CD4-positive, alpha-beta T cell treated with Interleukin-6 for 4 hours (primary cell): ENCODE measurements at regions not wholly inside any gene's neighbourhood (a gene's known extent, or its start where the extent isn't known, plus 50 kb on each side); places are given as distances from the start of the nearest gene placed in this dataset.

ENCODE experiments used
- DNase-seq: peaks from one replicate; pipeline ENCODE4 v3.0.0-alpha.2; 2020; ENCODE audit warnings: mixed read lengths

DNA sequence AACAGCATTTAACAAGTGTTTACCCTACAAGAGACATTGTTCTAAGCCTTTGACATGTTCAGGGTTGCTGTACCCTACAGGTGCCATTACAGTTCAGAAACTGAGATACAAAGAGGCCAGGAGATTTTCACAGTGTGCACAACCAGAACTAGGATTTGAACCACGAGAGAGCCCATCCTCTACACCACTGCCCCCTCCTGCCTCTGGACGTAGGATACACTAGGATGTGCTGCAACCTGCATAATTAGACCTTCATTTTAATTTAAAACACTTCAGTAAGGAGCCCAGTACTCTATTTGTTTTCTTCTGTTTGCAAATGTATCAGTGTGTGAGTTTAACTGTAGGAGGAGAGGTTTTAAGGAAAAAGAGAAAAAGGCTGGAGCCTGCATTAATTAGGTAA is 123.1 kb upstream of the RARB start:
- no peak for DNase-seq

DNA sequence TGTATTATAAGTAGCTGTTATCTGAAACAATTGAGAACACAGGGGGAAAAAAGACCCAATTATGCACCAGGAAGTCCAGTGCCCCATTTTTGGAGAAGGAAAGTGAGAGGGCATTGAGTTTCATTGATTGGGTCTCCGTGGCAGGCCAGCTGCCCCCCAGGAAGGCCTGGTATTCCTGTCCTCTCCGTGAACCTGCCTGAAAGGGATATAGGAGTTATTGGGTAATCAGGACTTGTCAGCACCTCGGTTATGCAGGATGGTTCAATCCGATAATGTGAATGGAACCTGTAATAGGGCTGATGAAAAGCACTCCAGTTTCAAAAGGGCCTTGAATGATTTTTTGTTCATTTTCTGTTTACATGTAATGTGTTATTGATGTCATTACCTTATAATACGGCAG is 122.0 kb upstream of the RARB start:
- DNase-seq: no peak

DNA sequence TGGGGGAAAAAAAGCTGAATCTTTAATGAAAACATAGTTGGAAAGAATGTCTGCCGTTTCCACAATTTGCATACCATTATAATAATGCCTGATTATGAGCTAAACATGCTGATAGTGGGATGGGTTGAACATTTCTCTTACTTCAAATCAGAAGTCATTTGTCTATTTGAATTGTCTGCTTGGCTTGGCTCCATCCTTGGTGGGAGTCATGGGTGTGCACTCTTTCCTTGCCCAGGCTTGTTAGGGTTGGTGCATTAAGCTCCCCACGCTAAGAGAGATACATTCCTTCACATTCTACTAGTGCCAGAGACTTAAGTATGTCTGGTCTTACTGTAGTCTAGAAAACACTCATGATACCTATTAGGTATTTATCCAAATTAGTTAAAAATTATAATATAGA is 121.4 kb upstream of the RARB start:
- DNase-seq: no peak

DNA sequence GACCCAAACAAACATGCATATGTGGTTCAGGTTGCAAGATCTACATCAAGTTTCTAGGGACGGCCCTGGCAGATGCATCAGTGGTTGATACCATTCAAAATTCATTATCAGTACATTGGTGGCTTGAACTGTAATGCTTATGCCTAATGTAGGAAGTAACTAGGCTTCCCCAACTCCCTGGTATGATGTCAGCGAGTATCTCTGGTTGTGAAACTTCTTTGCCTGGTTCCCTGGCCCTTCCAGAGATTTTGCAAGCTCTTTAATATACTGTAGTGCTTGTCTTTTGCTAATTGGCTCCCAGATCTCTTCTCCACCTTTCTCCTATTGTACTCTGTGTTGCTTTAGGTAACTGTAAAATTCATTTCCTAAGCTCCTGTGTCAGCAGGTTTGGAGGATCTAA is 114.8 kb upstream of the RARB start:
- DNase-seq: no peak

DNA sequence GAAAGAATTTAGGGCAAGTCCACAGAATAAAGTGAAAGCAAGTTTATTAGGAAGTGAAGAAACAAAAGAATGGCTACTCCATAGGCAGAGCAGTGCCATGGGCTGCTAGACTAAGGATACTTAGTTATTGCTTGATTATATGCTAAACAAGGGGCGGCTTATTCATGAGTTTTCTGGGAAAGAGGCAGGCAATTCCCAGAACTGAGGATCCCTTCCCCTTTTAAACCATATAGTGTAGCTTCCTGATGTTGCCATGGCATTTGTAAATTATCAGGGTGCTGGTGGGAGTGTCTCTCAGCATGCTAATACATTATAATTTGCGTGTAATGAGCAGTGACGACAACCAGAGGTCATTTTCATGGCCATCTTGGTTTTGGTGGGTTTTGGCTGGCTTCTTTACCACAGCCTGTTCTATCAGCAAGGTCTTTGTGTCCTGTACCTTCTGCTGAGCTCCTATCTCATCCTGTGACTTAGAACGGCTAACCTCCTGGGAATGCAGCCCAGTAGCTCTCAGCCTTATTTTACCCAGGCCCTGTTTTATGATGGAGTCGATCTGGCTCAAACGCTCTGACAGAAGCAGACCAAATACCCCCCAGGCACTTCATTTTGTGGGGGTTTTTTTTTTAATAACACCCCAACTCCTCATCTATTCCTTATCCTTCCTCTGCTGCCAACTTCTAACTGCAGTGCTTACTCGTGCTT is 103.0 kb upstream of the RARB start:
- DNase-seq: no peak

DNA sequence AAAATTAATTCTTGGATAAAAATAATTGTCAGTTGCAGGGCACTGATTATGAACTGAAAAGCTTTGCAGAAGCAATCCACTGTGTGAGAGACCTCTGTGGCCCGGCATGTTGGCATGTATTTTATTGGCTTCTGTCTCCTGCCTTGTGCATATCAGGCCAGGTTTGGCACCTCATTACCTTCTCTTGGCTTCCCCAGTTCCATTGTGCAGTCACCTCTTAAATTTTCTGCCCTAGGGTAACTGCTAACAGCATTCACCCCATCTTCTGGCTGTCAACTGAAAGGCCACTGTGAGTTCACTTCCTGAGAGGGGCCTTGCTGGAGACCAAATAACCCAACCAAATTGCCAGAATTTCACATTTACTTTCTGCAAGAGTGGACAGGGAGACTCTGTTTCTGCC is 92.7 kb upstream of the RARB start:
- no peak for DNase-seq

DNA sequence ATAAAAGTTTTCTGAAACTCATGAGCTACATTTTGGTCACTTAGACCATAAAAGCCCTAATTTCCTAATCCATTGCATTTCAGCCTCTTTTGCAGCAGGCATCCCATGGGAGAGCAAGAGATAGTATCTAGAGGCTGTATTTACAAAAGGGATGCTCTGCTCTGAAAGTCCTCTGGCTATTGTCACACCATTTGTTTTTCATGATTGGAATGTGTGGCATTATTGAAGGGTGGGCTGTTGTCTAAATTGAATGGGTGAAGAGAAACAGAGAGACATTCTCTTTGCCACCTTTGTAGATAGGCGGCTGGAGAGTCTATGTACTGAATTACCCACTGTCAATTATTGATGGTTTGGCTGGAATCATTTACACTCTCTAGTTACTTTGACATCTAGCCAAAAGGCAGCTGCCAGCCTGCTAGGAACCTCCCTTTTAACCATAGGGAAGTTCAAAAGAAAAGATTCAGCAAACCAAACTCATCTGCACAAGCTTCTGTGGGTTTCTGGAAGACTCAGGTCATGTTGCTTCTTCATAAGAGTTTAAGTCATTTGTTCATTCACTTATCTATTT is 89.8 kb upstream of the RARB start:
- no peak for DNase-seq

DNA sequence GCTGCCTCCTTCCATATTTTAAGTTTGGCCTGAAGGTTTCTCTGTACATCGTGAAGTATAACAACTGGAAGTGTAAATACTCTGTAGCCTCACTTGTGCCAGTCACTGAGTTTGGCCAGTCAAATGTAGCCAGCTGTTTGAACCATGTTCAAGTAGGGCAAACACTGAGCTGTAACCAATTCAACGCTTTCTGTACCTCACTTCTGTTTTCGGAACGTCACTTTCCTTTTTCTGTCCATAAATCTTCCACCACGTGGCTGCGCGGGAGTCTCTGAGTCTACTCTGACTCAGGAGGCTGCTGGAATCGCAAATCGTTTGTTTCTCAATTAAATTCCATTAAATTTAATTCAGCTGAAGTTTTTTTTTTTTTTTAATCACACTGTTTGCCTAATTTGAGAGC is 88.8 kb upstream of the RARB start:
- no peak for DNase-seq

DNA sequence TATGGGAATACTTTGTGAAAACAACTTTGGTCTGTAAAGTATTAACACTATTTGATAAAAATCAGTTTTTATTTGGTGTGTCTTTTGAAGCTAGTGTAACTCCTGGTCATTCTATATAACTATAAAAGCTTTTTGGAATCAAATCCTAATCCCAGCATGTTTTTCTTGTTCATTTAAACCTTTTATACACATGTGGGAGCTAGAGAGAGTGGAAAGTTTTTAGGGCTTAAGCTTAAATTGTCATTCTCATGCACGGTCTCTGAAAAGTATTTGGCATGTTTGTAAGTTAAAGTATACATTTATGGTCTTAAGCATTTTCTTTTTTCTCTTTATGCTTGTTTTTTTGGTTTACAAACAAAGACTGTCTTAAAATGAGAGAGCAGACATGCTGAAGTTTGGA is 83.4 kb upstream of the RARB start:
- DNase-seq: no peak

DNA sequence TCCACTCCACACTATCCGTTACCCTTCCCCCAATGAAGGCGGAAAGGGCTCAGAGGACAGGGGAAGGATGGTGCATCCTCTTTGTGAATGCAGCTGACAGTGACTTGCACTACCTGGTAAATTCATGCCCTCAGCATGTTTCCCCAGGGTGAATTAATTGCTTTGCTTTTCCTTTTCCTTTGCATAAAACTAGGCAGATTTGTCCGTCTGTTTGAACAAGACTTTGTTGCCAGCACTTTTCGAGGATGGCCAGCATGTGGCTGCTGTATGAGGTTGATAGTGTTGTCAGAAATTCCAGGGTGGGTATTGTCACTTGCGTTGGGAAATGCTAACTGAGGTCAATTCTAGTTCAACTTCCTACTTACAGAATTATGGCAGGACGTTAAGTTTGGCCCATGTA is 79.0 kb upstream of the RARB start:
- no peak for DNase-seq

DNA sequence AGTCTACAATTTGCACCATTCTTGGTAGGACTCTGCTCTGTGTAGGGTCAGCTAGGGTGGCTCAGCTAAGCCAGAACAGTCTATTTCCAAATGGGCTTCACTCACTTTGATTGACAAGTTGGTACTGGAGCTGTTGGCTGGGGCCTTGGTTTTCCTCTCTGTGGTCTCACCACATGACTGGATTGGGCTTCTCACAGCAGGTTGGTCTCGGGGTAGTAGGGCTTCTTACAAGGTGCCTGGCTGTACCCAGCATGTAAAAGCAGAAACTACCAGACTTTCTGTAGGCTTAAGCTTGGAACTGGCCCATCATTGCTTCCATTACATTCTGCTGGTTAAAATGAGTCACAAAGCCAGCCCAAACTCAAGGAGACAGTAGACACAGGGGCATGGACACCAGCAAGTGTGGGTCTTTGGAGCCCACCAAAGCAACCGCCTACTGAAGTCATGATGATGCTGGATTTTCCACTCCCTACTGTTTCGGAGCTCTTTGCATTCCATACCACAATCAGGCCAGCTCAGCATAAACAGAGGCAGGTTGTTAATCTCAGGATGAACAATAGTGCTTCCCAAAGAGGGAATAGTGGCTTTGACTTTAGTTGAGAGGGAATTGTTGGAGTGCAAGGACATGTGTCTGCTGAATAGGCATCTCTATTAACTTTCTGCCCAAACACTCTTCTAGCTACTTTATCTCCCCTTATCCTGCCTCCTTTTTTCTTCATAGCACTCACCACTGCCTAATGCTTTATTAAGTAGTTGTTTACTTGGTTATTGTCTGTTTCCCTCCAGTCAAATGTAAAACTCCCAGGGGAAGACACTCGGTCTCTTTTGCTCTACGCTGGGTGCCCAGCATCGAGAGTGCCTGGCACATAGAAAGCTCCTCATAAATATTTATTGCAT is 78.0 kb upstream of the RARB start:
- no peak for DNase-seq

DNA sequence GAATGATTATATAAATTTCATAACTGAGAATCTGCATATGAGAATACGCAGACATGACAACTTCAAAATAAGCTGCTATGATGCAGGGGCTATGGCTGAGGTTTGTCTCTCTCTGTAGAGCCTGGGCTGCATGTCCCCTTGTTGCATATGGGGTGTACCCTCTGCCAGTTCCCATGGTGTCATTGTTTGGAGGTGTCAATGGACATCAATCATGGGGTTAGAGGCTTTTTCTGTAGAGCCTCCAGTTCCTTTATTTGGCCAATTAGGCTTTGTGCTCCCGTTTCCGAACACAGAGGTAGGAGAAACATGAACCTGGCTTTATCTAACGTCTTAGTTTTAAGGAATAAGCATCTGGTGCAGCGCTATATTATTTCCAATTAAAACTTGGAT is 77.3 kb upstream of the RARB start:
- DNase-seq: no peak

DNA sequence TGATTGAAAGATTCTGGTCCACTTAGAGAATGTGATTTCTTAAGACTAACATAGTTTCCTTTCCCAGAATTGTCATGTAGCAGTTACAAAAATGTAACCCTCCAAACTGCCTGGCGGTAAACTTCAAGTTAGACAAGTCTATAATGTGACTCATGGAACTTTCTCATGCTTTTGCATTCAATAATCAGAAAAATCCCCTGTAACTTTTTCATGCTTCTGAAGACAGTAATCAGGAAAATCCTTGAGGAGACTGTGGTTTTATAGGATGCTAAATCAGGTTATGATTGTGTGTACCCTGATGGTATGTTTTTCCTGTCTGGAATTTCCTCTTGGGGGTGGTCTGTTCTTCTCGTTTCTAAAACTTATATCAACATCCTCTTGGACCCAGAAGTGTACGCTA is 74.0 kb upstream of the RARB start:
- DNase-seq: no peak

DNA sequence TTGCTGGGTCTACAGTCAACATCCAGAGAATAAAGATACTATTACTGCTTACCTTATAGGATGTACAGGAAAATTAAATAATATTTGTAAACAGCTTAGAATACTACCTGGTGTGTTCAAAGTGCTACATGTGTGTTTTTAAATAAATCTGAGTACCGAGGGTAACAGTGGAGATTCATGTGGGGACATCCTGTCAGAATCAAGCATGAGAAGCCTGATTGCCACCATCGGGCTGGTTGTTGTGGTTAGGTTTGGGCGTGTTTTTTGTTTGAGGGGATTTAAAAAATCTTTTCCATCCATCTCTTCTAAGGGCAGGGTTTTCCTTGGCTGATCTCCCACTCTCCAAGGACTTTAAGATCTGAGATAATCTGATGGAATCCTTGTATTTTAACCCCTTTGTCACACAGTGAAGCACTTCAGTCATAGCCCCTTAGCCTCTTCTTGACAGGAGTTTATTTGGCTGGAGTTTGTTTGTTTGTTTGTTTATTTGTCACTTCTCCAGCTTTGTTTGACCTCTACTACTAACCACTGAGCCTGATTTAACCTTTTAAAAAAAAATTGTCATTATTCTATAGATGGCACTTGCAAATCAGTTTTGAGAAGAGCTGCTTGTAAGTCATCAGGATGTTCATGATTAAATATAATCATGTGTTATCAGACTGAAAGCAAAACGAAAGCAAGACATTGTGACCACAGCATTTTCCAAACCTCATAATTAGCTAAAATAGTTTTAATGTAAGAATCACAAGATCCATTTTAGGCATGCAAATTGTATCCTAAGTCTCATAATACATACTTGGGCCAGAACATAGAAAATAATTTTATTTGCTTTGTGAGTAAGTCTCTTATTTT is 72.8 kb upstream of the RARB start:
- DNase-seq: no peak

DNA sequence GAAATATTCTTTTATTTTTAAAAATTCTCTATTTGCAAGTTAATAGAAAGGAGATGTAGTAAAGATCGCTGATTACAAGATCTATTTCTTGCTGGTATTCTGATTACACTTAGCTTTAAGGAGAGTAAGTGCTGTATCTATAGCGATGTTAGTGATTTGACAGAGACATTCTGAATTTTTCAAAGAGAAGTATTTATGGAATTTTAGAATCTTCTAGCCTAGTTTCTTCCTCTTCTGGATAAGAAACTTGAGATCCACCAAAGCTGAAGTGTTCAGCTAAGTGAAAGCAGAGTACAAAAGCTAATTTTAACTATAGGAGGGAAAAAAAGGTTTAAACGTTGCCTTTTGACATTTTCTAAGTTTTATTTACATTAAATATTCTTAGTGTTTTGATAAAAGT is 72.1 kb upstream of the RARB start:
- DNase-seq: no peak

DNA sequence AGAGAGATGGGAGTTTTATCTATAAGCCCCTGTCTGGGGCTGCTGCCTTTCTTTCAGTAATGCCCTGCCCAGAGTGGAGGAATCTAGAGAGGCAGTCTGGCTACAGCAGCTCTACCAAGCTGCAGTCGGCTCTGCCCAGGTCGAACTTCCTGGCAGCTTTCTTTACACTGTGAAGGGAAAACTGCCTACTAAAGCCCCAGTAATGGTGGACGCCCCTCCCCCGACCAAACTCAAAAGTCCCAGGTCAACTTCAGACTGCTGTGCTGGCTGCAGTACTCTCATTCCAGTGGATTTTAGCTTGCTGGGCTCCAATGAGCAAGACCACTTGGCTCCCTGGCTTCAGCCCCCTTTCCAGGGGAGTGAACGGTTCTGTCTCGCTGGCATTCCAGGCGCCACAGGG is 65.9 kb upstream of the RARB start:
- no peak for DNase-seq

DNA sequence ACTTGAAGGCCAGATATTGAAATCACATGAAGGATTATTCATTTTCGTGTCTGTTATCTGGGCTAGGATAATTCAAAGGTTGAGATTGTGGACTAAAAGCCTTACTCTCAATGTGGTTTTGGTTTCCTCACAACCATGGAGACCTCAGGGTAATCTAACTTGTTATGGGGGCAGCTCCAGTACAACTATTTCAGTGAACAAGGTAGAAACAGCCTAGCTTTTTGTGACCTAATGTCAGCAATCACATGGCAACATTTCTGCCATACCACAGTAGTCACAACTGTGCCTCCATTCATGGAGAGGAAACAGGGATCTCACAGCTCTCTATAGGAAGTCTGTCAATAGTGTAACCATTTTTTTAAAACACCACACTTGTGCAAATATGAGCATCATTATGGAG is 62.4 kb upstream of the RARB start:
- no peak for DNase-seq

DNA sequence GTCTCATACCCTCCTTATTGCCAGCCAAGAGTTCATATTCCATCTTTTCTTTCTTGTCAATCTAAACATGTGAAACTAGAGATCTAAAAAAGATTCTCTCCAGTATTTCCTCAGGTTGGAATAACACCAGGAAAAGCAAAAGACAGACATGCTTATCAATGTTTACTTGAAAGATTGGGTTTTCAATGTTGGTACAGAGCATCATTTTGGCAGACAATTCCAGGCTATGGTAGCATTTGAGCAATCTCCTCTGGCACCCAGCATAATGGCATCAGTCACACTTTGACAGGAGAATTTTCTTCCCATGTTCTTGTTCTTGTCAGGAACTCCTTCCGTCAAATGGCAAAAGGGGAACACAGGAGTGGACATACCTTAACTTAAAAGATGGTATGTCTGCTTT is 61.0 kb upstream of the RARB start:
- no peak for DNase-seq

DNA sequence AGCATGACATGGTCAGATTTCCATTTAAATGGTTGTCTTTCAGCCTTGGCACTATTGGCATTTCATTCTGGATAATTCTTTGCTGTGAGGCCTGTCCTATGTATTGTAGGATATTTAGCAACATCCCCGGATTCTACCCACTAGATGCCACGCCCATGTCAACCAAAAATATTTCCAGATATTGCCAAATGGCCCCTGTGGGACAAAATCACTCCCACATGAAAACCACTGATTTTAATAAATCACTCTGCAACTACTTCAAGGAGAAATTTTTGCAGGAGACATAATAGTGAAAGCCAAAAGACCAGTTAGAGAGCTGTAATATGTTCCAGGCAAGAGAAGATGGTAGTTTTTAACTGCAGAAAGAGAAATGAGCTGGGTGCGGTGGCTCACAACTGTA is 55.9 kb upstream of the RARB start:
- DNase-seq: no peak

DNA sequence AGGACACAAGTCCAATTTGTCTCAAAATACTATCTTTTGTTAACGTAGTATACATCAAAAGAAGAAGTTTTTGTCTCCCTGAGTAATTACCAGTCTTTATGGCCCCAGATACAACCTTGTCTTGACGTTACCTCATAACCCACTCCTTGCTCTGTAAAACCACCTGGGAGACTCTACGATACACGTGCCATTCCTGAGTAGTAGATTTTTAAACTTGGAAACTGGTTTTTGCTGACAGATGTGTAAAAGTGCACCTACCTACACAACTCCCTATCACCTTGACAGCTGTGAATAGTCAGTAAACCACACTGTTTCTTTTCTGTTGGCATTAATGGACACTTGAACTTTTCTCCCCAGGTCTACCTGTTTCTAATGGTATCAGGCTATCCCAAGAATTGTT is 51.7 kb upstream of the RARB start:
- no peak for DNase-seq

DNA sequence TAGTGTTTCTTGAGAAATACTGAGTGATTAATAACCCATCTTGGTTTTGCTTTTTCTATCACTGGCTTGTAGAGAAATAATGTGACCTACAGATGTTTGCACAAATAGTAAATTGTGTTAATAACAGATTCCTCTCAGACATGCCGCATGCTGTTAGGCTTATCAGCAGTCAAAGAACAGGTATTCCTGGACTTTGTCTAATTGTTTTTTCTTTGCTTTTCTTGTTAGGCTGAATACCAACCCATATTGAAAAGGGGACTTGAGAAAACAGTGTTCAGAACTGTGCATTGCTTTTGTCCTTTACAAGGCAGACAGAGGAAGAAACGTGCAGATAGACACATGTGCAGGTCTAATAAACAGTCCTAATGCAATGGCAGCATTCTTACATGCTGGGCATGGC is 51.0 kb upstream of the RARB start:
- no peak for DNase-seq
